Right lobe of liver (tissue), 6 donors: ENCODE measurements at regions not wholly inside any gene's neighbourhood (a gene's known extent, or its start where the extent isn't known, plus 50 kb on each side); places are given as distances from the start of the nearest gene placed in this dataset.
"Not testable (repeated sequence)": the region's sequence is repeated elsewhere in the genome, so short reads cannot be mapped to it uniquely, and the experiment has no call there.

ENCODE experiments used
- ATAC-seq, 4 donors: fragments of 200-7000 bp; cut with Tn5 transposase; one replicate each; pipeline ENCODE4 v1.9.1; 2020; ENCODE audit warnings: mild to moderate bottlenecking in 4 of 4, moderate library complexity in 4 of 4
- DNase-seq, 3 donors: peaks; one replicate each; pipeline ENCODE4 v3.0.0-alpha.2; 2020
- H3K27ac ChIP-seq, 3 donors: fragments of 200-600 bp; one replicate each; pipeline ENCODE4 v1.8.0; 2022
- H3K27me3 ChIP-seq, 2 donors: fragments of 200-600 bp; one replicate each; pipeline ENCODE4 v1.8.0; 2022
- H3K36me3 ChIP-seq, 4 donors: fragments of 200-600 bp; sonication (generic) in 1 of 4; one replicate each; pipeline versions ENCODE4 v1.5.1 to v1.8.0; 2017 to 2022; ENCODE audit warnings: control low read depth in 1 of 4
- H3K4me1 ChIP-seq, 4 donors: fragments of 200-600 bp; sonication (generic) in 1 of 4; one replicate each; pipeline versions ENCODE4 v1.5.1 to v1.8.0; 2017 to 2022; ENCODE audit warnings: control low read depth in 1 of 4
- H3K4me3 ChIP-seq, 3 donors: fragments of 200-600 bp; one replicate each; pipeline ENCODE4 v1.8.0; 2022
- H3K9me3 ChIP-seq, 4 donors: fragments of 200-600 bp; sonication (generic) in 1 of 4; one replicate each; pipeline versions ENCODE4 v1.5.1 to v1.8.0; 2017 to 2022; ENCODE audit warnings: control low read depth in 1 of 4
- POLR2A ChIP-seq: fragments of 450-650 bp; IDR thresholded peaks from one replicate; pipeline ENCODE4 v1.6.1; 2017; ENCODE audit warnings: antibody characterized with exemption, mild to moderate bottlenecking
- WGBS: methylation state at CpG from one replicate; pipeline ENCODE4 v1.1.6; 2018; ENCODE audit warnings: low coverage, low lambda C conversion rate; ENCODE audit not compliant: insufficient coverage; ENCODE audit errors: missing lambda C conversion rate; 5-methylcytosine and 5-hydroxymethylcytosine counted together
- intact Hi-C, 2 donors: fragments of 100-400 bp; cut with DNase I; formaldehyde crosslinking; loops; one replicate each; pipeline versions ENCODE4 v1.11.2 to v1.14.1; 2022
- TF ChIP-seq, protein P1 (sequence below), 4 donors: fragments of 200-600 bp in 3 of 4; fragments of 450-650 bp in 1 of 4; IDR thresholded peaks; one replicate each; pipeline versions ENCODE4 v1.5.1 to v1.8.0; 2016 to 2022; ENCODE audit warnings: antibody characterized with exemption in 4 of 4, mild to moderate bottlenecking in 2 of 4
- donor health status: DM: no; HTN: yes; CAD: no.
- donor health status: DM: no; HTN: no; CAD: no.
- donor health status: DM: no; HTN: no; CAD: no.
- donor health status: DM: no; HTN: yes; CAD: no.
- donor health status: DM: no; HTN: yes; CAD: no.

DNA sequence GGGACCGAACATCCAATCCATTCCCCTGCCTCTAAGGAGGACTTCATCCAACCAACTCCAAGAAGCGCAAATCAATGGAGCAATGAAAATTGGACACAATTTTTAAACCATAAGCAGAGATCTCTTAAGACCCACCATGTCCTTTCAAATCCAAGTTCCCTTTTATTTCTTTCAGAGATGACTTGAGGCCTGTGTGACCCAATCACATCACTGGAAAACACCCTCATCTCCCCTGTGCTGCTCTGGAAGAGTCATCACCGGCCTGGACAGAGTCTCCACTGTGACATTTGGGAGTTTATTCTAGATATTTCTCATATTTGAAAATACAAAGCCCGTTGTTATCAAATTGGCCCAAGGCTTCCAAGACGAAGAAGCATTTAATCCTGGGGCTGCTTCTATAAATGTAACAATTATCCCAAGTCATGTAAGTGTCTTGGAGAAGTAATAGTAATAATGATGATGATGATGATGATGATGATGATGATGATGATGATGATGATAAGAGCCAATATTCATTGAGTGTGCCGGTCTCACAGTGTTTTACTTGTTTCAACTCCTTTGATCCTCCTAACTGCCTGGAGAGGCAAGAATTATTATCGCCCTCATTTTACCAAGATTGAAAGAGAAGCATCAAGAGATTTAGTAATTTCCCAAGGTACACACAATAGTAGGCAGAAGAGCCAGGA, 72.1 kb downstream of the COPRS start:
- intact Hi-C loops: no loop called here
- no peak overlapping the region for H3K27ac ChIP-seq
- no peaks in the 10 kb centered on the region for H3K36me3 ChIP-seq
- ATAC-seq (no peak), DNase-seq (no peak)
- H3K4me1 ChIP-seq: no peaks in the 10 kb centered on the region
- H3K4me3 ChIP-seq: no peak overlapping the region
- TF ChIP-seq, protein P1, sequence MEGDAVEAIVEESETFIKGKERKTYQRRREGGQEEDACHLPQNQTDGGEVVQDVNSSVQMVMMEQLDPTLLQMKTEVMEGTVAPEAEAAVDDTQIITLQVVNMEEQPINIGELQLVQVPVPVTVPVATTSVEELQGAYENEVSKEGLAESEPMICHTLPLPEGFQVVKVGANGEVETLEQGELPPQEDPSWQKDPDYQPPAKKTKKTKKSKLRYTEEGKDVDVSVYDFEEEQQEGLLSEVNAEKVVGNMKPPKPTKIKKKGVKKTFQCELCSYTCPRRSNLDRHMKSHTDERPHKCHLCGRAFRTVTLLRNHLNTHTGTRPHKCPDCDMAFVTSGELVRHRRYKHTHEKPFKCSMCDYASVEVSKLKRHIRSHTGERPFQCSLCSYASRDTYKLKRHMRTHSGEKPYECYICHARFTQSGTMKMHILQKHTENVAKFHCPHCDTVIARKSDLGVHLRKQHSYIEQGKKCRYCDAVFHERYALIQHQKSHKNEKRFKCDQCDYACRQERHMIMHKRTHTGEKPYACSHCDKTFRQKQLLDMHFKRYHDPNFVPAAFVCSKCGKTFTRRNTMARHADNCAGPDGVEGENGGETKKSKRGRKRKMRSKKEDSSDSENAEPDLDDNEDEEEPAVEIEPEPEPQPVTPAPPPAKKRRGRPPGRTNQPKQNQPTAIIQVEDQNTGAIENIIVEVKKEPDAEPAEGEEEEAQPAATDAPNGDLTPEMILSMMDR (IDR thresholded peaks at IDR 0.05): no peak
- TF ChIP-seq POLR2A: no peak
- WGBS: 97% methylated on average over 7 of the region's 7 CpGs
- no peaks in the 10 kb centered on the region for H3K27me3 ChIP-seq
- no peaks in the 10 kb centered on the region for H3K9me3 ChIP-seq

DNA sequence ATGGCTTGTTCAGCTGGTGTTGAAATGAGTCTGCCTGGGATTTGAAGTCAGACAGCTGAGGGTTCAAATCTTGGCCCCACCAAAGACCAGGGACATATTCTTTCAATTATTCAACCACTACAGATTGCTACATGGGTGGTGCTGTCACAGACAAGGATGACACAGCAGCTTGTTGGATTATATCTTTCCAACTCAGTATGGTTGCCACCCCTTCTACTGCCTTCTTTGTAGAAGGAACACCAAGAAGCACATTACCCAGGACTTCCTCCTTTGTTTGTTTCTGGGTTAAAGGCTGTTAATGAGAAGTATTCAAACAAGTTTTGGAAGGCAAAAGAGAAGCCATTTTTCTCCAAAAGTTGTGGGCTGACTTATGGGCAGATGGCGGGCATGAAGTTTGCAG, 78.6 kb downstream of the COPRS start:
- no peaks in the 10 kb centered on the region for H3K9me3 ChIP-seq
- 89% methylated on average over 1 of the region's 1 CpG for WGBS
- DNase-seq (no peak), ATAC-seq (no peak)
- H3K4me1 ChIP-seq: no peaks in the 10 kb centered on the region
- H3K4me3 ChIP-seq: no peak overlapping the region
- no peaks in the 10 kb centered on the region for H3K27me3 ChIP-seq
- intact Hi-C loops: no loop called here
- H3K36me3 ChIP-seq: no peaks in the 10 kb centered on the region
- H3K27ac ChIP-seq: no peak overlapping the region
- TF ChIP-seq POLR2A: no peak
- TF ChIP-seq, protein P1 (IDR thresholded peaks at IDR 0.05): no peak

- intact Hi-C loops: no loop called here
- 65% methylated on average over 2 of the region's 4 CpGs for WGBS
- no peak for ATAC-seq
These were observed 80.5 kb downstream of the COPRS start for GRCh38 chr17:31778523-31778922.

GRCh38 chr17:31771328-31771727, 87.7 kb downstream of the COPRS start:
- ATAC-seq, H3K9me3 ChIP-seq, H3K4me3 ChIP-seq, H3K36me3 ChIP-seq, intact Hi-C loops, DNase-seq, H3K27me3 ChIP-seq, H3K27ac ChIP-seq, H3K4me1 ChIP-seq: not testable (repeated sequence)
- WGBS: 90% methylated on average over 3 of the region's 3 CpGs

More at GRCh38 chr17:31778523-31778922, 80.5 kb downstream of the COPRS start:
- Histone ChIP-seq H3K36me3 (no peaks in the 10 kb centered on the region), H3K9me3 (no peaks in the 10 kb centered on the region), H3K27me3 (no peaks in the 10 kb centered on the region), H3K4me1 (no peaks in the 10 kb centered on the region), H3K4me3 (no peak overlapping the region), H3K27ac (no peak overlapping the region)
- no peak for TF ChIP-seq POLR2A
- TF ChIP-seq, protein P1 (IDR thresholded peaks at IDR 0.05): no peak
- no peak for DNase-seq

GRCh38 chr17:31770501-31770900, 88.5 kb downstream of the COPRS start:
- H3K27ac ChIP-seq, ATAC-seq, H3K4me1 ChIP-seq, DNase-seq, H3K27me3 ChIP-seq, H3K4me3 ChIP-seq, H3K9me3 ChIP-seq, H3K36me3 ChIP-seq, intact Hi-C loops: not testable (repeated sequence)
- 94% methylated on average over 3 of the region's 3 CpGs for WGBS

DNA sequence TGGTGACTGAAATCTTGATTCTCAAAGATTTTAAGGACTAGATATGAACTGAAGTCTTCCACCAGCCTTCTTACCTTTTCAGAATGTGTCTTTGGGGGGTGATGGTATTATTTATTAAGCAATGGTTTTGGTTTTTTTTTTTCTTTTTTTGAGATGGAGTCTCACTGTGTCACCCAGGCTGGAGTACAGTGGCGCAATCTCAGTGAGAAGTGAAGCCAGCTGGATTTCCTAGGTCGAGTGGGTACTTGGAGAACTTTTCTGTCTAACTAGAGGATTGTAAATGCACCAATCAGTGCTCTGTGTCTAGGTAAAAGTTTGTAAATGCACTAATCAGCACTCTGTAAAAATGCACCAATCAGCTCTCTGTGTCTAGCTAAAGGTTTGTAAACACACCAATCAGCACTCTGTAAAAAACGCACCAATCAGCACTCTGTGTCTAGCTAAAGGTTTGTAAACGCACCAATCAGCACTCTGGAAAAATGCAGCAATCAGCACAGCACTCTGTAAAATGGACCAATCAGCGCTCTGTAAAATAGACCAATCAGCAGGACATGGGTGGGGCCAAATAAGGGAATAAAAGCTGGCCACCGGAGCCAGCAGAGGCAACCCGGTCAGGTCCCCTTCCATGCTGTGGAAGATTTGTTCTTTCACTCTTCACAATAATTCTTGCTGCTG, 97.1 kb downstream of the COPRS start:
- H3K27ac ChIP-seq, intact Hi-C loops, H3K27me3 ChIP-seq, H3K4me3 ChIP-seq, H3K36me3 ChIP-seq, H3K4me1 ChIP-seq, ATAC-seq, DNase-seq, H3K9me3 ChIP-seq: not testable (repeated sequence)
- WGBS: 83% methylated on average over 6 of the region's 7 CpGs
